Progenitor cell of endocrine pancreas (in vitro differentiated cells): ENCODE measurements at regions not wholly inside any gene's neighbourhood (a gene's known extent, or its start where the extent isn't known, plus 50 kb on each side); places are given as distances from the start of the nearest gene placed in this dataset.

ENCODE experiments used
- DNase-seq: peaks from one replicate; pipeline ENCODE4 v3.0.0; 2021; ENCODE audit warnings: low spot score; ENCODE audit not compliant: unreplicated experiment
- H3K27ac Mint-ChIP-seq: 2 replicates; pipeline ENCODE4 v1.8.0; 2021; ENCODE audit warnings: mild to moderate bottlenecking, moderate library complexity, mixed read lengths
- H3K27me3 Mint-ChIP-seq: 2 replicates; pipeline ENCODE4 v1.8.0; 2021; ENCODE audit warnings: mixed read lengths
- H3K36me3 Mint-ChIP-seq: 2 replicates; pipeline ENCODE4 v1.8.0; 2022; ENCODE audit warnings: mixed read lengths; ENCODE audit not compliant: insufficient read depth
- H3K4me1 Mint-ChIP-seq: 2 replicates; pipeline ENCODE4 v1.8.0; 2021; ENCODE audit warnings: low read depth, mixed read lengths
- H3K4me3 Mint-ChIP-seq: 2 replicates; pipeline ENCODE4 v1.8.0; 2021; ENCODE audit warnings: low read depth, mild to moderate bottlenecking, moderate library complexity, mixed read lengths
- H3K9me3 Mint-ChIP-seq: 2 replicates; pipeline ENCODE4 v1.8.0; 2021; ENCODE audit warnings: low read depth, mixed read lengths
- TF ChIP-seq, protein P1 (sequence below): fragments of 200-600 bp; sonication (generic); IDR thresholded peaks from one replicate; pipeline ENCODE4 v1.5.0; 2021; ENCODE audit warnings: antibody characterized with exemption, mild to moderate bottlenecking; ENCODE audit not compliant: unreplicated experiment

DNA sequence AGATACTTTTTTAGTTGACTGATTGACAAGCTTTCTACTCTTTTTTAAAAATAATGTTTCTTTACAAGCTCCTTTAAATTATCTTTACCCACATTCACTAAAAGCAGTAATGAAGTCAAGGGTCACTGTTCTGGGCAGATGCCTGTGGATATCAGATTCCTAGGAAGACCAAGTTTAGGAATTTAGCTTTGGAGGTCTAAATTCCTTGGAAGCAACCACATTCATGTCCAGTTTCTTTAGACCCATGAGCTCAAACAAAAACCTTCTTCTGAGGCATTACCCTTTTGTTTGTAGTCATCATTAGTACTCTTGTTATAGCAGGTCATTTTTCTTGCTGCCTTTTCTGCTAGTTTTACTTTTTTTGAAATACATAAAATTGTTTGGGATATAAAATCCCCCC lies 462.9 kb upstream of the JAG1 start:
- no peak for DNase-seq
- H3K4me3 Mint-ChIP-seq, result no peak overlapping the region
- H3K27me3 Mint-ChIP-seq, result no peaks in the 10 kb centered on the region
- peaks cover 14% of the 10 kb centered on the region for H3K4me1 Mint-ChIP-seq
- H3K36me3 Mint-ChIP-seq, result no peaks in the 10 kb centered on the region
- H3K27ac Mint-ChIP-seq, result no peak overlapping the region
- no peaks in the 10 kb centered on the region for H3K9me3 Mint-ChIP-seq
- TF ChIP-seq, protein P1, sequence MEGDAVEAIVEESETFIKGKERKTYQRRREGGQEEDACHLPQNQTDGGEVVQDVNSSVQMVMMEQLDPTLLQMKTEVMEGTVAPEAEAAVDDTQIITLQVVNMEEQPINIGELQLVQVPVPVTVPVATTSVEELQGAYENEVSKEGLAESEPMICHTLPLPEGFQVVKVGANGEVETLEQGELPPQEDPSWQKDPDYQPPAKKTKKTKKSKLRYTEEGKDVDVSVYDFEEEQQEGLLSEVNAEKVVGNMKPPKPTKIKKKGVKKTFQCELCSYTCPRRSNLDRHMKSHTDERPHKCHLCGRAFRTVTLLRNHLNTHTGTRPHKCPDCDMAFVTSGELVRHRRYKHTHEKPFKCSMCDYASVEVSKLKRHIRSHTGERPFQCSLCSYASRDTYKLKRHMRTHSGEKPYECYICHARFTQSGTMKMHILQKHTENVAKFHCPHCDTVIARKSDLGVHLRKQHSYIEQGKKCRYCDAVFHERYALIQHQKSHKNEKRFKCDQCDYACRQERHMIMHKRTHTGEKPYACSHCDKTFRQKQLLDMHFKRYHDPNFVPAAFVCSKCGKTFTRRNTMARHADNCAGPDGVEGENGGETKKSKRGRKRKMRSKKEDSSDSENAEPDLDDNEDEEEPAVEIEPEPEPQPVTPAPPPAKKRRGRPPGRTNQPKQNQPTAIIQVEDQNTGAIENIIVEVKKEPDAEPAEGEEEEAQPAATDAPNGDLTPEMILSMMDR, result no peak

DNA sequence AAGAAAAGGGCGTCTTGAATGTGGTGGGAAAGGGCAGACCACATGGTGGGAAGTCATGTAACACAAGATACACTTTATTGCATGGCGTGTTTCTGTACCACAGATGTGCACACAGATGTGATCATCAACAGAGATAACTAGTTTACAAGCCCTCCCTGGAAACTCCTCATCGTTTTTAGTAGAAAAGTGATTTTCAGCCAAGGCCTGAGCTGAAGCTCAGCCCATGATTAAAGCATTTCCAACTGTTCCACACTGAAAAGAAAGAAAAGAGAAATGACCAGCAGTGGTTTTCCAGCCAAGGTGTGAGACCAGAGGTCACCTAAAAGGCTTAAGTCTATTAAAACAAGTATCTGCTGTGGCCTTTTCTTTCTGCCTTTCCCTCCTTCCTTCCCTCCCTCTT lies 463.9 kb upstream of the JAG1 start:
- peaks cover 3% of the 10 kb centered on the region for H3K9me3 Mint-ChIP-seq
- H3K27ac Mint-ChIP-seq, result no peak overlapping the region
- TF ChIP-seq, protein P1, result no peak
- H3K36me3 Mint-ChIP-seq, result no peaks in the 10 kb centered on the region
- H3K4me3 Mint-ChIP-seq, result no peak overlapping the region
- H3K27me3 Mint-ChIP-seq, result peaks cover 4% of the 10 kb centered on the region
- DNase-seq, result no peak
- peaks cover 13% of the 10 kb centered on the region for H3K4me1 Mint-ChIP-seq

- TF ChIP-seq, protein P1, result no peak
- no peaks in the 10 kb centered on the region for H3K36me3 Mint-ChIP-seq
- H3K27ac Mint-ChIP-seq, result no peak overlapping the region
- H3K27me3 Mint-ChIP-seq, result peaks cover 4% of the 10 kb centered on the region
- DNase-seq, result no peak
- no peak overlapping the region for H3K4me3 Mint-ChIP-seq
- no peaks in the 10 kb centered on the region for H3K4me1 Mint-ChIP-seq
- H3K9me3 Mint-ChIP-seq, result peaks cover 3% of the 10 kb centered on the region
These were observed 466.6 kb upstream of the JAG1 start for GRCh38 chr20:11140359-11140758.

DNA sequence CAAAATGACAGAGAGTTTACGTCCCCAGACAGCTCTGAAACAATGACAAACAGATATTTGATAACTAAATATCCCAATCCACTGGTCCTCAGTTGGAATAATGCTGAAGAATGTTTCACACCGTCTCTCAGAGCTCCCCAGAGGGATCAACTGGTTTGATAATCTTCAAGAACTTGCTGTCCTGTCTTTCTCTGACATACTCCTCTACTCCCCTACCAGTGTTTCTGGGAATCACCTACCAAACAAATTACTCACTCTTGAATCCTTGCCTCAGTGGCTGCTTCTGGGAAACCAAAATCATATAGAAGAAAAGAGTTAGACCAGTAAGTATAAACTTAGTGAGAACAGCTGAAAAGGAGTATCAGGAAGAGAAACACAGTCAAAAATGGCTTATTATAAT lies 469.7 kb upstream of the JAG1 start:
- TF ChIP-seq, protein P1, result no peak
- Mint-ChIP-seq H3K9me3 (peaks cover 3% of the 10 kb centered on the region), H3K36me3 (no peaks in the 10 kb centered on the region), H3K27ac (no peak overlapping the region), H3K4me1 (no peaks in the 10 kb centered on the region), H3K27me3 (peaks cover 4% of the 10 kb centered on the region), H3K4me3 (no peak overlapping the region)
- no peak for DNase-seq

DNA sequence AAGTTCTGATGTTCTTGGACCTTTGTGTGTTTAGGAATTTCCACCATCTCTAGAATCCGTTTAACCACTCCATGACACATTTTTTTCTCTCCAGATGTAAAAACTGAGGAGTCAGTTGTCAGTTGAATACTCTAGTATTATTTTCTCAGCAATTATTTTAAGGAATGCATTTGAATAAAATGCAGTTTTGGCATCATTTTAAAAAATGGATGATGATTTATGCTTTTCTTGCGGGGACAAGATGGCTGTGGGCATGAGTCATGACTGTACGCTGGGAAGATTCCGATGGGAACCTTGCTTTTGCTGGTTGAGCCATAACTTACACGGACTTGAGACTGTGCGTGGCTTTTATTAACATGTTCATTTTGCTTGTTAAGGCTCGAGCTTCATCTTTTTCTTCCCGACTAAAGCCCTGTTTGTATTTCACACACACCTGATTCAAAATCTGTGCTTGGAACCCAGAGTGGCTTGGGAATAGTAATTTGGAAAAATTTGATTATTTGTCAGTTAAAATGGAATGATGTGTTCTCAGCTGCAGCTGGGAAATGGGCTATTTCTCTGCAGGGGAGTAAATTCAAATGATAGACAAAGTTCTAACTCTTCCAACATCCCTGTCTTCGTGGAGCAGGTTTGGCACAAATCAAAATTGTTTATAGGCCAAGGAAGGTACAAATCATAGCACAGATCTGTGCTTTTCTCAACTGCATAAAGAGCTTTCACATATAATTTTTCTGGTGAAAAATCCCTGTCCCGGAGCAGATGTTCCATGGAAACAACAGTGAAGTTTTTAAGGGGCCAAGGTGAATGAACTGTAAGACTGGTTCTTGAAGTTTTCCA lies 470.5 kb upstream of the JAG1 start:
- H3K9me3 Mint-ChIP-seq, result peaks cover 3% of the 10 kb centered on the region
- TF ChIP-seq, protein P1, result no peak
- no peaks in the 10 kb centered on the region for H3K36me3 Mint-ChIP-seq
- peaks cover 4% of the 10 kb centered on the region for H3K27me3 Mint-ChIP-seq
- H3K4me1 Mint-ChIP-seq, result no peaks in the 10 kb centered on the region
- no peak overlapping the region for H3K4me3 Mint-ChIP-seq
- H3K27ac Mint-ChIP-seq, result no peak overlapping the region
- DNase-seq, result no peak
